Umbilical cord (tissue), 1 donor: ENCODE measurements at regions not wholly inside any gene's neighbourhood (a gene's known extent, or its start where the extent isn't known, plus 50 kb on each side); places are given as distances from the start of the nearest gene placed in this dataset.

ENCODE experiments used
- DNase-seq: peaks from one replicate; pipeline ENCODE4 v3.0.0-alpha.2; 2015; ENCODE audit warnings: low spot score

GRCh38 chr5:35365758-35366157, 135.5 kb upstream of the PRLR start:
- DNase-seq, result peak; percentile 97

DNA sequence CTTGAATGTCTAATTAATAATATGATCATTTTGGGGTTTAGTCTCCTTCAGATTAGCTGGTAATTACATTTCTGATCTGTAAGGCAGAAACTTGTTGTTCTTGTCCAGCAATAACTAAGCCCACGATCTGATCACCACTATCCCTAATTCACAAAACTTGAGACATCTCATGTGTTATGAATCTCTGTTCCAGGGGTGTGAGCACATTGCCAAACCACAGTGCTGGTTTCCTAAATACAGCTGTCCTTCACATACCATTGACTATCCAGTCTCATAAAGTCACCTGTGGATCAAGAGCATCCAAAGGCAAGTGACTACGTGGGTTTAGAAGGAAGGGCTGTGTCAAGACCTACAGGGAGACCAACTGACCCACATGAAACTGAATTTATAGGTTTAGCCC, 134.1 kb upstream of the PRLR start:
- peak; percentile 31 for DNase-seq

DNA sequence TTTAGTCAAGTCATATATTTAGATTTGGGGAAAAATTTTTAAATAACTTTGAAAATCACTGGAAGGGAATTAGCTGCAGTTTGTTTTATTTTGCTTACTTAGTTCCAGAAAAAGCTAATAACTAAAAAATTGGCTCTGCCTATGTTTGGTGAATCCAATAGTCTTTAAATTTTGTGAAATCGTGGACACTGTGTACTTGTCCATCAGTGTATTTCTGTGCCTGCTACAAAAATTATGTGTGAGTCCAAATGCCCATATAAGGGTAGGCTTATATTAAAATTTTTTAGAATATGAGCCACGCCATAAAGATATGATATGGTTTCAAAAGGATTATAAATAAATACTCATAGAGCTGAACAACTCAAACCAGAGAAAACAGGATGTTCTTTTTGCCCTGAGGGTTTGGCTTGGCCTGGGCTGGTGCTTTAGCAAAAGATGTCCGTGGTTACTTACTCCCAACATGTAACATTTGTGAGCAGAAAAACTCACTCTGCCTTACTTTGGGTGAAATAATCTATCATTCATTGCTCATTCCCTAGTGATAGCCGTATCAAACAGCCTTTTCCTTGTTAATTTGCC, 133.2 kb upstream of the PRLR start:
- DNase-seq, result peak; percentile 93

- DNase-seq, result no peak
Observed at GRCh38 chr5:35362772-35363171, 132.5 kb upstream of the PRLR start.

GRCh38 chr5:35360671-35361070, 130.4 kb upstream of the PRLR start:
- DNase-seq, result no peak

- DNase-seq, result no peak
Observed at GRCh38 chr5:35359859-35360258, 129.6 kb upstream of the PRLR start.

DNA sequence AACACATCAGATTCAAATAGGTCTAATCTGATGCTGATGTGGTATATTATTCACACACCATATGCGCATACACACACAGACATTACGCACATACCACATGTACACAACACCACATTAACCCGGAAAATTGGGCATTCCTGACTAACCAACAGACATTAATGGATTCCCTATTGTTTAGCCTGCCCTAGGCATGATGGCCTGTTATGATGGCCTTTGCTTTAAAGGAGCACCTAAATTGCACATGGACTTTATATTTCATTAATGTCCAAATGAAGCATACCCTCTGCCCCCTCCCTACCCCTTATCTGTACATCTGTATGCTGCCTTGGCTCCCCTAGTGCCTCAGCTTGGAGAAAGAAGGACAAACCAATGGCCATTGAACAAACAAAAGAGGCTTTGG, 127.7 kb upstream of the PRLR start:
- DNase-seq, result no peak

DNA sequence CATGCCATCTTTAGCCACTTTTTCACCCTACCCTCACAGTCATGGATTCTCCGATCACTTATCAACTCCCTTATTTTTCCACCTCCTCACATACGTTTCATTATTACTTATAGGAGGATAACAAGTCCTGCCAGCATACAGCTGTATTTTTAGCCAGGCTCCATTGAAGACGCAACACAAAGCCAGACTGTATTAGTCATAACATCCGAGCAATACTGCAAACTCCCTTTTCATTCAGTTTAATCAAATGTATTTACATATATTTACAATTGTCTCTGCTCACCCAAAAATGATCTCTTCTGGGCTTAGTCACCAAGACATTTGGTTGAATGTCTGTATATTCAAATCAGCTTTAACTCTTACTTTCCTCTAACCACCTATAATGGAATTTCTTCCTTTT, 126.4 kb upstream of the PRLR start:
- DNase-seq, result peak; percentile 70

DNA sequence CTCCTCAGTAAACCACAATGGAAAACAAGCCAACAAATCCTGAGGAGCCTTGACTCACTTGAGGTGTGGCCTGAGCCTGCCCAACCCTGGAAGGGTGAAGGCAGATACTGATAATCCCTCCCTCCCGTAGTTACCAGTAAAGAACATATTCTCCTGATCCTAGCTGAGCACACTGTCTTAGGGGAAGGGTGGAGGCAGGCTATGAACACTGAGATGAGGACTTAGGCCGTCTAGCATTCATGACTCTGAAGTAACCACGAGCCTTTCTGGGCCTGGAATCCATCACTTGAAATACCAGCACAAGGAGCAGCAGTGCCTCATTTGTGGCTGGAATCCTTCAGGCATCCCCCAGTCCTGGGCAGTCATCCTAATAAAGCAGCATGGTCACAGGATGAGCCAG, 124.5 kb upstream of the PRLR start:
- DNase-seq, result peak; percentile 99

GRCh38 chr5:35345222-35345621, 114.9 kb upstream of the PRLR start:
- no peak for DNase-seq

GRCh38 chr5:35342664-35343063, 112.4 kb upstream of the PRLR start:
- DNase-seq, result no peak

- no peak for DNase-seq
Observed at GRCh38 chr5:35341189-35341588, 110.9 kb upstream of the PRLR start.

- no peak for DNase-seq
Observed at GRCh38 chr5:35339616-35340100, 109.4 kb upstream of the PRLR start.

GRCh38 chr5:35339006-35339405, 108.7 kb upstream of the PRLR start:
- no peak for DNase-seq

GRCh38 chr5:35338157-35338453, 107.8 kb upstream of the PRLR start:
- no peak for DNase-seq

GRCh38 chr5:35337340-35338156, 107.3 kb upstream of the PRLR start:
- no peak for DNase-seq

GRCh38 chr5:35336230-35336629, 105.9 kb upstream of the PRLR start:
- no peak for DNase-seq

DNA sequence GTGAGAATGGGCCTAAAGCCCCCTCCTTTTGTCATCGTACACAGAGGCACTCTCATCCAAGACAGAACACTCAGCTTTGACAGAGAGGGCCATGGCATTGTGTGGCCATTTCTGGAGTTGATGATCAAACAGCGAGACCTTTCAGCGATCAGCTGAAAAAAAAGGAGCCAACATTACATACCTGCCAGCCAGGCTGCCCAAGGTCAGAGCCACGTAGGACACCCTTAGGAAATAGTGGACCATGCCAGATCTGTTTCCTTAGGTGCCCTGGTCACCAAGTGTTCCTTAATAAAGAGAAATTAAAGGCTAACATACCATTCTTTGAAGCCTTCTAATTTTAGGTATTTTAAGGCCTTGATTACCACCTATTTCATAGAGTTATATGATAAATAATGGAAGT, 105.5 kb upstream of the PRLR start:
- DNase-seq, result no peak

DNA sequence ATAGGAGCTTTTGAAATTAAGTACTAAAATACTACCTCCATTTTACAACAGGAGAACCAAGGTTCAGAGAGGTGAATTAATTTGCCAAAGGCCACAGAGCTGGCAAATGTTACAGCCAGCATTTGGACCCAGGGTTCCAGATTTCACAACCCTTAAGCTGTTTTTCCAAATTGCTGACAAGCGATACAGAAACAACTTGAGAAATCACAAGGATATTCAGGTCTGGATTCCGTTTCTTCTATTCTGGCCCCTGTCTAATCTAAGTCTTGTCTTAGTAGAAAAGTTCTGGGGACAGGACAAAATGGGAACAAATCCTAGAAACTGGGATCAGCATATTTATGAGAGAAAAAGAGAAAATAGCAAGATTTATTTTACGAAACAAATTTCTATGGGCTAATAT, 103.1 kb upstream of the PRLR start:
- DNase-seq, result no peak

DNA sequence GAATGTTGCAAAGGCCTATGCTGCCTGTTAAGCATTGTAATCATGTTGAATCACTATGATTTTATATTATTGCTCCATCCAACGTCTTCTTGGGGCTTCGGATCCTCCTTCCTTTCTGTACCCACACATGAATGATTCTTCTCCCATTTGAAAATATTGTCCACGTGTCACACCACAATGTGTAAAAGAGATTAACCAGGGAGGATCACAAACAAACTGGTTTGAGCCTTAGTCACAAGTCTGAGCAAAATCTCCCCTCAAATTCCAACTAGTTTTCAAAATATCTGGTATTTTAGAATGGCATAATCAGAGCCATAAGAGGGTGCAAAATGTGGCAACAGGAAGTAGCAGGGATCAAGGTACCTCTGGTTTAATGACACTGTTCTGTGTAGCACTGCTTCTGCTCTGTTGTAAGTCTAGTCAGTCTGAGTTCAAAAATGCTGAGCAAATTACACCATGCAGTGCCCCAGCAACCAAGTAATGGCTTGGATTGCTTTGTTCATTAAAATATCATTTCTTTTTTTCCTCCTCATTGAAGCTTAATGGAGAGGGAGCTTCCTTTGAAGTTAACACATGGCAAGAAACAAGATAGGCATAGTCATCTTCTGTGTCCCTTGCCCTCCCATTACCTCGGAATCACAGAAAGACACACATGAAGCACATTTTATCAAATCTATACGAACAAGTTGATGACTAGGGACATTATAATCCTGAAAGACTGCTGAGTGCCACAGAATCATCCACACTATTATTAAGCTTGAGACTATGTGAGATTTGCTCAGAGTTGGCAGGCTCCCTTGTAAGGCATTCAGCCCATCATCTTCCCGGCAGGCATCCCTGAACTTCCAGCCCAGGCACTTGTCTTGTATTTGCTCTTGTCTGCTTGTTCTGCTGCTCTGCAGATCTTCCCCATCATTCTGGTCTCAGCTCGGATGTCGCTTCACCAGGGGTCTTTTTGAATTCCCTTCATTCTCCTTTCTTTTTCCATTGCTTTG, 102.0 kb upstream of the PRLR start:
- peak; percentile 58 for DNase-seq

DNA sequence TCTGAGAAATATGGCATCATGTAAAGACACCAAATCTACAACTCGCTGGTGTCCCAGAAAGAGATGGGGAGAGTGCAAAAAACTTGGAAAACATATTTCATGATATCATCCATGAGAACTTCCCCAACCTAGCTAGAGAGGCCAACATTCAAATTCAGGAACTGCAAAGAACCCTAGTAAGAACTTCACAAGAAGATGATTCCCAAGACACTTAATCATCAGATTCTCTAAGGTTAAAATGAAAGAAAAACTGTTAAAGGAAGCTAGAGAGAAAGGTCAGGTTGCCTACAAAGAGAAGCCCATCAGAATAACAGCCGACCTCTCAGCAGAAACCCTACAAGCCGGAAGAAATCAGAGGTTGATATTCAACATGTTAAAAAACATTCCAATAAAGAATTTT, 95.5 kb upstream of the PRLR start:
- no peak for DNase-seq

DNA sequence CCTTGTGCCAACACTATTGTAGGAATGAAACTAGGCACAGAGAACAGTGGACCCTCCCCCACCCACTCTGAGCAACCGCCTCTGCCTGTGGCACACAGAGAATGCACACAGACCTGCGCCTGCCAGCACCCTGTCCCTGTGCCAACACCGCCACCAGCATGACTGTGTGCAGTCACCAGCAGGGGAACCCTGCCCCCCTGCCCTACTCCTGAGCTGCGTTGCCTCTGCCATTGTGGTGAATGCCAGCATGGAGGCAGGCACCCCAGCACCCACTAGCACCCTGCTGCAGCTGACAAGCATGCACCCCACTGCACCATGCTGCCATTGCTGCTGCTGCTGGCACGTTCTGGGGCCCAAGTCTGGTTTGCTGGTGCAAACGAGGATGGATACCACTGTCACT, 94.4 kb upstream of the PRLR start:
- no peak for DNase-seq
